Medulla oblongata (tissue), 1 donor: ENCODE measurements at regions not wholly inside any gene's neighbourhood (a gene's known extent, or its start where the extent isn't known, plus 50 kb on each side); places are given as distances from the start of the nearest gene placed in this dataset.

ENCODE experiments used
- DNase-seq: peaks from one replicate; pipeline ENCODE4 v3.0.0-alpha.2; 2015; ENCODE audit errors: extremely low spot score

DNA sequence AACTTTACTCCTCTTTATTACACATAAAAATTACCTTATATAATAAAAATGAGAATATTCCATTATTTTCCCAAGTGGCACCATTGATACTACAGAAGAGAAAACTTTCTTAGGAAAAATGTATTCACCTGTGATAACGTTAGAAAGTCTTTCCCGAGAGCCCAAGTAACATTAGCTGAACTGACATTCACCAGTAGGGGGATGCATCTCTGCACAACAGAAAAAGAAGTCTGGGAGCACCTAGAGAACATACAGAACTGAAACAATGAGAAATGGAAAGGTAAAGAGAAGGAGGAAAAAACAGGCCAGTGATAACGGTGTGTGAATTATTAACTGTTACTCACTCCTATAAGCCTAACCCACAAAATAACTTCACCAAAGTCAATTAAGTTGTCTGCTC is 423.3 kb downstream of the CENPC start:
- no peak for DNase-seq

DNA sequence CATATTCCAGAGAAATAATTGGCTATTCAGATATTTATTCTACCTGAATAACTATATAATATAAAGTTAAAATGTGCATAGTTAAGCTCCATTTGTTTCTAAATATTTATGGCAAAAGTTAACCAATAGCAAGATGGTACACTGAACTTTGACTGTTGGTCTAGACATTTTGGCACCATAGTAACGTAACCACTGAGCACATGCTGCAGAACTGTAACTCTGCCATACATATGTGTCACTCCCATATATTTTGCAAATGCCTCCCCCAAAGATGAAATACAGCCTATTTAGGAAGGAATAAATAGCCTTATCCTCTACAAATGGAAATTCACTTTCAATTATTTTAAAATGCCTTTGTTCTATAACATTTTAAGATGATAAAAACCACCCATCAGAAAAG is 424.9 kb downstream of the CENPC start:
- no peak for DNase-seq

DNA sequence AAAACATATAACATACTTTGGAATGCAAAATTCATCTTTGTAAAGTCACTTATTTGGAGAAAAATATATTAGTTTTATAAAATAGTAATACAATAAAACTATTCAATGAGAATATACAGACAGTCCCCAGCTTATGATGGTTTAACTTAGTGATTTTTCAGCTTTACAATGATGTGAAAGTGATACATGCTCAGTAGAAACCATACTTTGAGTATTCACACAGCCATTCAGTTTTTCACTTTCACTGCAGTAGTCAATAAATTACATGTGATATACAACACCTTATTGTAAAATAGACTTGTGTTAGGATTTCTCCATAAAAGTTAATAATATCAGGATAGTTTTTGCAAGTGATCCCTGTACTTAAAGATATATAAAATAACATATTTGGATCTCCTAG is 436.0 kb downstream of the CENPC start:
- DNase-seq, result no peak

DNA sequence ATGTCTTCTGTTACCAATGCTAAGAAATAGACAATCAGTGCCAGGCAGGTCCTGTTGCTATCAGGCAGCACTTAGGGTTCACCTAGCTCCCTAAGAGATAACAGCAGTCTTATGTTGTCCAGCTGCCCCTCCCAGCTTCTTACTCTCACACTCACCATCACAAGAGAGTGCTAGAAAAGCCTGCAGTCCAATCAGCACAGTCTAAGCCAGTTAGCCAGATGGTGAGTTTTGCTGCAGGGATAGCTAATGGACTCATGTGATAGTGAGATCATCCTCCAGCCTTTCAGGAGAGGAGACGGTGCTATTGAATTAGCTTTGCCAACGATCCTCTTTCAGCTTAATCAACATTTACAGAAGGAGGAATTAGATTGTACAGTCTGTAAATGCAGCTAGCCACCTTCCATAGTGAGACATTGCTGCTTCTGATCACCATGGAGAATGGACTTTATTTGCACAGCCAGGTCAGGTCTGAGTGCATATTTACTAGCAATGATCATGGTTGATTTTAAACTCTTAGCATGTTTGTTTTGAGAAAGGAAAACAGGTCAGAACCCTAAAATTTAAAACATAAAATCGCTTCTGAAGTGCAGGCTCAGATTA is 438.3 kb downstream of the CENPC start:
- no peak for DNase-seq

DNA sequence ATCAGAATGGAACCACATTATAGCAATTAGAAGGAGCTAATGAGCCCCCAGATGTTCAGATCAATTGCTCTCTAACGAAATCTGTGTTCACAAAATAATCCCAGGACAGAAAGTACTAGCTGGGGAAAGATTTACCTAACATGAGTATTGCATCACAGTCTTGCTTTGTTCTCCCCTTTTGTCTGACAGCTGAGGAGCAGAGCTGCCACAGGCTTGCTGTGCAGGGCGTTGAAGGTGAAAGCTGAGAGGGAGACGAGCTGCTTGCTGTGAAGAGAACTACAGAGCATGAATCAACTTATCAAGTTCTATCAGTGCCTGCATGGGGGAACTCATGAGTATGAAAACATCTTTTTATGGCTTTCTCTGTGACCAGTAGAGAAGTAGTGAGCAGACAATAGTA is 441.2 kb downstream of the CENPC start:
- no peak for DNase-seq

DNA sequence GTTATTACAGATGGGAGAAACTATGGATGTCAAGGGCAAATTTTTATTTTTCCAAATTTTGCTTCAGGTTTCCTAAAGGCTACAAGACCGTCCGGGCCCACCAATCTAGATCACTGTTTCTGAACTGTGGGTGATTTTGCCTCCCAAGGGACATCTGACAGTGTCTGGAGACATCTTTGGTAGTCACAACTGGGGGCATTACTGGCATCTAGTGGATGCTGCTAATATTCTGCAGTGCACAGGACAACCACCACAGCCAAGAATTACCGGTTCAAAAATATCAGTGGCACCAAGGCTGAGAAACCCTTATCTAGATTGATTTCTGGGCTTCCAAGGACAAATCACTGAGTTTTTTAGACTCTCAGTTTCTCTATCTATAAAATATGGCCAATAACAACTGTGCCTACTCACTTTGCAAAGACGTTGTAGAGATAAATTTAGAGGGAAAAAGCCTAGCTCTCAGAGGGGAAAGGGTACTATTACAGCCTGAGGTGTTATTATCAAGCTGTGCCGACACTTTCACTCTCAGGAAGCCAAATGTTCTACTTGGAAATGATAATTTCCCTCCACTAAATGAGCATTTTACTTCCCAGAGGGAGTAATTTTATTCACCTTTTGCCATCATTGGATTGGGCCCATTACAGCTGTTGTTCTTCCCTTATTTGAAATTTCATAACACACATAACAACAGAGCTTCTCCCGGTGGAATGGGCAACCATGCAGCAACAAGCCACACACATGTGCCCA is 442.1 kb downstream of the CENPC start:
- peak; percentile 39 for DNase-seq

DNA sequence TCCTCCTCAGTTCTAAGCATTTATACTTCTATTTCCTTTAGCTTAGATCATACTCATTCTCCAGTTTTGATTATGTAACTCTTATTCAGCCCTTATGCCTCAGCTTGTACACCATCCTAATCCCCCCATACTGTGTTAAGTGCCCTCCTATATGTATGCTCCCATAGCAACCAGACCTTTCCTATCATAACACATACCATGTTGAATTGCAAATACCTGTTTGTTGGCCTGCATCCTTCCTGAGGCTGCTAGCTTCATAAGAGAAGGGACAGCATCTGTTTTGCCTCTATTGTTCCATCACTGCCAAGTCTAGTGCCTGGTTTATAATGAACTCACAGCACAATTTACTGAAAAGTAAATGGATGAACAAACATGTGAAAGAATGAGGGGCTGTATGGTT is 443.7 kb downstream of the CENPC start:
- no peak for DNase-seq

DNA sequence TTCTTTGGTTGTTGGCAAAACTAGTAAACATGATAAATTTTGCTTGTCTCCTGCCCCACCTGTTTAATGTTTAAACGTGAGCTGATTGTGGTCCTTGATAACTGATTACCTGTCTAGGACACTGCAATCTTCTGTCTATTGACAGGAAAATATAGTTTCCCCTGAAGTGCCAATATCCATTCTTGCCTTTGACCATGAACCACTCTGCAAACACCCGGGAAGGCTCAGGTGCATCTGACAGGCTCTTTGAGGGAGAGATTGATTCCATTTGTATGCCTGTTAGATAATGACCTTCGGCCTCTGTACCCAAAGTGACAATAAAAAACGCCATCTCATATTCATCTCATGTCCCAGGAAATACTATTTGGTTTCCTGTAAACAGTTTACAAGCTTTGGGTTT is 453.0 kb downstream of the CENPC start:
- DNase-seq, result no peak

DNA sequence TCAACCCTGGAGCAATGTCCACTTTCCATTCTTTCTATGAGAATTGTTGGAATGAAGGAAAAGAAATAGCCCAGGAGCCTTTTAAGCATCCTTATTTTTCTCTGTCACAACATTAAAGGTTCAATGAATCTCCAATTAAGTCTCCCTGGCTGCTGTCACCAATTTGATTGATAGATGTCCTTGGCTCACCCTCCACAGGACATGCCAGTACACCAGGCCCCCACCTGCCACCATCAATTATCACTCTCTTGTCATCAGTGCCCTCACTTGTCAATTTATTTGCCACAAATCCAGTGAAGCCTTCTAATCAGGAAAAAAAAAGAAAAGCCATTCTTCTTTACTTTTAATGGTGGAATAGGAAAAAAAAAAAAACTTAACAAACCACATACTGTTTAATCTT is 453.6 kb downstream of the CENPC start:
- no peak for DNase-seq

DNA sequence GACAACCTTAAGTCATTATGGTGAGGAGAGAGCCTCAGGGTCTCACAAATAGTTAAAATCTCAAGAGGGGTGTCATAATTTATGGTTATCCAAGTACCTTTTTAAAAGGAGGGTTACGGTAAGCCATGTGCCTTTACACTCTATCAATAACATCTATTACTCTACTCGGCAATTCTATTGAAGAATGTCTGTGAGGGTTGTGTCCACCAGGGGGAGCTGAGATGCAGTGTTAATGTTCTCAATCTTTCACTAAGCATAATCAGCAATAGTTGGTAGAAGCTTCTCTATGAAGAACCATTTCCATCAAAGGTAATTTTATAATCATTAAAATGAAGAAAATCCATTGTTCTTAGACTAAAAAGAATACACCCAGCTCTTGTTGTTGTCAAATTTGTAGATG is 457.4 kb downstream of the CENPC start:
- DNase-seq, result peak; percentile 38

DNA sequence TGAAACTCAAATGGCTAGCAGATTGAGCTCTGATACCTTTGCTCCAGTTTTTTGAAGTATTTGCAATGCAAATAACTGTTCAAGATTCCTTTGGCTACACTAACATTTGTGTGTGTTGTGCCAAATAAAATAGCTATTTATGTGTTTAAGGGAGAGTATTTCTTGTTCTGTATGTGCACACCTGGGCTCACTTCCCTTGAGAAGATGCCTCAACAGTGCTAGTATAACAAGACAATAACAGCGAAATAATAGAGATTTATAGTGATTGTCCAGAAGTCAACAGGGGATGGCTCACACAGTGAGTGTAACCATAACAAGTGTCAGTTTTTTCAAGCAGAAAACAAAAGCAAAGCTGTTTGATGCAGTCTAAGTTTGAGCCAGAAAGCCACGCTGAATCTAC is 460.5 kb downstream of the CENPC start:
- peak; percentile 62 for DNase-seq

DNA sequence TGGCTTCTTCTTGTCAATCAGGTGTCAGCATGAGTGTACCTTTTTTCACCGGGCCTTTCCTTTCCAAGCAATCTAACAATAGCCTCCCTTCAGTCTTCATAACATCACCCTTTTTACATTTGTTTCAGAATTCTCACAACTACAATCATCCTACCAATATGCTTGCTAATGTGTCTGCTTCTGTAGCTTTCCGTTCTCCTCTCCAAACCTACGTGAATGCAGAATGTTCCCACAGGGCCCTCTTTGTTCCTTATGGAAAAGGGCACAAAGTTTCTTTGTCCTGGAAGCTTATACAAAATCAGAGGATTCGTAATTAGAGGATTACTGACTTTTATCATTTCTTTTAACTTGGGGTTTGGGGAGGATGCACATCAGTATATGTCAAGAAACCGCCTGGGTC is 461.8 kb downstream of the CENPC start:
- DNase-seq, result peak; percentile 81

DNA sequence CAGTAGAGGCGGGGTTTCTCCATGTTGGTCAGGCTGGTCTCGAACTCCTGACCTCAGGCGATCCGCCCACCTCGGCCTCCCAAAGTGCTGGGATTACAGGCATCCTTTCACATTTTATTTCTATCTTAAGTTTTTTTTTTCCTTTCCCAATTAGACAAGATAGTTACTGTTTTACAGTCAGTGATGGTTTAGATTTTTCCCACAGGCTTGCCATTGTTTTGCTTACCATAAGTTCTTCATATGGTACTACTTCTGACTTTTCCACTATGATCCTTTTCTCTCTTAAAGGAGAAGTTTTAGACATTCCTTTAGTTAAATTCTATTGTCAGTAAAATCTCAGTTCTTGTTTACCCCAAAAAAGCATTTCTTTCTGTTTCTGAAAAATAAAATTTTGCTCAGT is 462.6 kb downstream of the CENPC start:
- DNase-seq, result no peak

DNA sequence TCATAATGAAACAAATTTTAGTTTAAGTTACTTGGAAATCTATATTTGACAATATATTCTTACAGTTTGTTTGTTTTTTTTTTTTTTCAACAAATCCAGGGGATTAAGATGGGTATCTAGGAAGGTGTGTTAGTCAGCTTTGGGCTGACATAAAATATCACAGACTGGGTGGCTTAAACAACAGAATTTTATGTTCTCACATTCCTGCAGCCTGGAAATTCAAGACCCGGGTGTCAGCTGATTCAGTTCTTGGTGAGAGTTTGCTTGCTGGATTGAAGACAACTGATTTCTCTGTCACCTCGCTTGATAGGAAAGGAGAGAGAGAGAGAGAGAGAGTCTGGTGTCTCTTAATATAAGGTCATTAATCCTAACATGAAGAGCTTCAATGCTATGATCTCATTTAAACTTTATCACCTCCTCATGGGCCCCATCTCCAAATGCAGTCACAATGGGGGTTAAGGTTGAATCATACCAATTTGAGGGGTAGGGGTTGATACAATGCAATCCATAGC is 465.2 kb downstream of the CENPC start:
- DNase-seq, result no peak

DNA sequence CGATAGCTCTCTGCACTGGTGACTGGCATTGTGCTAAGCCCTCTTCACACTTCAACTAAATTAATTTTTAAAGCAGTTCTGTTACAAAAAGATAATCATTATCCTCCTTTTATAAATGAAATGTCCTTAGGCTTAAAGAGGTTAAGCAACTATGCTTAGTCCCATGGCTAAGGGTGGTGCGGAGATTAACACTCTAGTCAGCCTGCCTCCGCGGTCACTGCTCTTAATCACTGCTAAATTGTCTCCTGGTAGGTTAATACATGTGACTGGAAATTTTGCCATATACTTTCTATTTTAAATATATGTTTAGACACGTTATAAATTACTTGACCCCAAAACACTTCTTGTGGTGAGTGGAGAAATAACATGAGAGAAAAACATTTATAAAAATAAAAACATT is 473.7 kb downstream of the CENPC start:
- DNase-seq, result no peak

DNA sequence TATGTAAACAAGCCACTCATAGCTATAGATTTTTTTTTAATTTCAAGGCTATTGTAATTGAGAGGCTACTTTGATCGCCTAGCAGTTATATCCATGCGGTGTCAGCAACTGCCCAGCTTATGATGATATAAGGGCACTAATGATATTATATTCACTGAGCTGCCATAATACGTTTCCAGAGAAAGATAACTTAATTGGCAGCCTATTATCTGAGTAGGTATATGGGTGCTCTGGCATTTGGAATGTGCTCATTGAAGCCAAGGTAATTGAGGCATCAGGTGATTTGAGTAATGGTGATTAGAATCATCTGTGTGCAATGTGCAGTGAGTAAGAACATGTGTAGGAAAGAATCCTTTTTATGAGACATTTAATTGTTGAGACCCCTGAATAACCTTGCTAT is 490.0 kb downstream of the CENPC start:
- DNase-seq, result no peak

DNA sequence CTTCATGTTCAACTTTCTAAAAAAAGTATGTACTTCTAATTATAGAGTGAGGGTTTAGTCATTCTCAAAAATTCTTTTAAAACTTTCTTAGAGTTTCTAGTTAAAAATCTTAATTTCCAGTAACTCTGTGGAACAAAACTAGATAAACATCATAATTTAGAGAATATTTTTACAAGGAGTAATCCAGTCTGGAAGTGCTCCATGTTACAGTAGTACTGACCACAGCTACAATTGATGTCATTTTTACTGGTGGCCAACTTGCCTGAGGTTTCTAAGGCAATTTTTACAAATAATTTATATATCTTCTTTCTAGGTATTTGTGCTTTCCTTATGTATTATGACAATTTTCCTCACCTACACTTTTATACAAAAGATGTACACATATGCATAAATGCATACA is 490.4 kb downstream of the CENPC start:
- no peak for DNase-seq

DNA sequence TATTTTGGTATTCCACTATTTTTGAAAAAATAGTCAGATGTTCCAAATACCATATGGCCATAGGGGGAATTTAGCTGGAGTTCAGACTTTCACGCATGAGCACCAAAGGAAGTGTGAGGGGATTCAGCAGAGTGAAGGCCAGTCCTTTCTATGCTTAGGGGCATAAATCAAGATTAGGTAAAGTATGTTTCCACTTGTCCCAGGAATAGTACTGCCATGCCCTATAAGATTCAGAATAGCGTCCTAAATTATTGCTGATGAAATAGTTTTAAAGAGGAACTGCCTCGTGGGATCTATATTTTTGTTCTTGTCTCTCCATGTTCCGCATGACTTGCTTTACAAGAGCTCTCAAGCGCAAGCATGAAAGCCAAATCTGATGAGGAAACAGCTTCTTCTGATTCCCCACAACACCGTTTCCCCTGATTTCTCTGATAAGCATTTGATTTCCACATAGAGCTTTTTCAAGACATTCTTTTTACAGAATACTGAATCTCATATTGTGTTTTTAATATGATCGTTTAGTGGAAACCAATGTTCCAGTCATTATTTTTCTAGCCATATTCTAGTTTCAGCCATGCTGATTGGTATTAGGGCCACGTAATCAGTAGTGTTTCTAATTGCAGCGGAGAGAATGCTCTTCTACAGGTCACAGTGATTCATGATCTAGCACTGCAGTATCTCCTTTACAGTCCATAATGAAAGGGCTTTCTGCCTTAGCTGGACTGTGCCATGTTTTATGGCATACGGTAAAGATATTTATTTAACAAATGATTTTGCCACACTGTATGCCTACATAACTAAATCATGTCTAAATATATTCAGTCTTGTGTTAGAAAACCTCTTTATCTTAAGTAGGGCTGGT is 492.3 kb downstream of the CENPC start:
- DNase-seq, result no peak

DNA sequence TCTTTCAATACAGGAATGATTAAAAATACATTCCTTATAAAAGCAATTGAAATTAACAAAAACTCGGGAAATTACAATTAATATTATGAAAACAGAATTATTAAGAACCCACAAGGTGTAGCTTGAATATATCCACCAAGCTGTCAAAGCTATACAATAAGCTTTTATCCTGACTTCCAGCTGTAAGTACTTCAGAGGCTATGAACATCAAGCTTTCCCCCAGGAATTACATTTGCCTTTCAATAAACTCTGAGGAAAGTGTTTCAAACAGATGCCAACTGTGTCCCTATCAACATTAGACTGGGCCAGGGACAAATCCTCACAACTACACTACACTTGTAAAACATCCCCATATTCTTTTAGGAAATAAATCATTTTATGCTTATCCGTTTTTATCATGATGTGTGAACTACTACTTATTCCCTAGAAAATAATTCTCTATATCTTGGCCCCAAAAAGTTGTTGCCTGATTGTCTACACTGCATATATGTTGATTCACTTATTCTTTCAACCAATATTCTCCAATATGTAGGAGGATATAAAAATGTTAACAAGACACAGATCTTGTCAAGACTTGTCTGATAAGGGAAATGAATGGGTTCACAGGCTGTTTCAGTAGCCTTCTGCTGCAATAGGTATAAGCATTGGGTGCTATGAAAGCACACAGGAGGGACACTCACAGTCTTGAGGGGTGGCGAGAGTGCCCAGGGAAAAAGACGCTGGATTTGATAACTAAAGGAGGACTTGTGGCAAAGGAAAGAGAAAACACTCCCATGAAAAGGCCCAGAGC is 494.1 kb downstream of the CENPC start:
- no peak for DNase-seq

DNA sequence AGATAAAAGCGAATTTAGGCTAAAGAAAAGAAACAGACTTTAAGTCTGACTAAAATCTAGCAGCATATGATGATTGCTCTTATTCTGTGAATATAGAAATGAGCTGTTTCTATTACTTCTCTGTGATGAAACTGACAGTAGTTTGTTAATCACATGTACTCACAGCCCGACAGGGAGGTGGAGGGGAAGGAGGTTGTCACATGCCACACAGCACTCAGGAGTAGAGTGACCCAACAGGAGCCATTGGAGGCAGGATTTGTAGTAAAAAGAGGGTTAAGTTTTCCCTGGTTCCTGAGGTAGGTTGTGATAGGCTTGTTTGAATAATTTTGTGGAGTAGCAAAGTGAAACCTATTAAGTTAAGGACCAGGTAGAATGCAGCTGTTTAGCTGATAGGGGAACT is 495.9 kb downstream of the CENPC start:
- no peak for DNase-seq

DNA sequence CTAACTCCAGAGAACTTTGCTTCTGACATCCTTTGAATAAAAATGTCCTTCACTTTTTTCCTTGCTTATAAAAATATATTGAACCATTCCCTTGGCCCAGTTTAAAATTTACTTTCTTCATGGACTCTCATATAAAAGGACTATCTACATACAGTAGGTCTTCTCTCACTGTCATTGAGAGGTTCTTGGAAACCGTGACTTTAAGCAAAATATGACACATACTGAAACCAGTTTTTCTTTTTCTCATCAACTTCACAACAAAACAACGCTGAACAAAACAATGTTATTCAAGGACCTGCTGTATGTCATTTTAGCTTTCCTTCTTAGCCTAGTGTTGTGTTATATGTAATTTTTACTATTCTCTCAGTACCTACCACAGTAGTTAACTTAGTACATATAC is 496.8 kb downstream of the CENPC start:
- no peak for DNase-seq

DNA sequence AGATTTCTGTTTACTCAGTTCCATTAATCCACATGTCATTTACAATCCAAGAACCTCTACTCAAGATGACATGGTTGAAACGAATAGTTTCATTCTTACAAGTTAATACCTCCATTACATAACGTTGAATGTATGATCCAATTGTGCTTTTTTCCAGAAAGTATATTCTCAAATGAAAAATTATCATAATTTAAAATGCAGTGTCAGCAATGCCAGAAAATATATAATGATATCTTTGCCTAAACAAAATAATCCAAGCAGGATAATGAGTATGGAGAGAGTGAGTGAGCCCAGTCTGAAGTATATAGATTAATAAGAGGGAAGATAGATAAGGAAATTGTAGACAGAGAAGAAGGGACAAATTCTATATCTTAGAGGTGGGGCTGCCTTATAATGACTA is 505.0 kb downstream of the CENPC start:
- no peak for DNase-seq
